Prostate gland (tissue), 2 donors: ENCODE measurements at regions not wholly inside any gene's neighbourhood (a gene's known extent, or its start where the extent isn't known, plus 50 kb on each side); places are given as distances from the start of the nearest gene placed in this dataset.

Experiments used
- DNase-seq: peaks from one replicate; pipeline ENCODE4 v3.0.0-alpha.2; 2019; ENCODE audit warnings: low spot score
- H3K27ac ChIP-seq, 2 donors: fragments of 200-600 bp; sonication (generic); 2 replicates each; pipeline ENCODE4 v1.5.1; 2017 to 2019
- H3K27me3 ChIP-seq: fragments of 200-600 bp; sonication (generic); replicated peaks from 2 replicates; pipeline ENCODE4 v1.5.1; 2019; ENCODE audit not compliant: insufficient read depth
- H3K36me3 ChIP-seq, 2 donors: fragments of 200-600 bp; sonication (generic); 1 replicate in 1 of 2; 2 replicates in 1 of 2; pipeline versions ENCODE4 v1.5.1 to v1.8.1; 2017 to 2019
- H3K4me1 ChIP-seq: fragments of 200-600 bp; sonication (generic); replicated peaks from 2 replicates; pipeline ENCODE4 v1.5.1; 2019
- H3K4me3 ChIP-seq, 2 donors: fragments of 200-600 bp; sonication (generic); 2 replicates each; pipeline ENCODE4 v1.5.1; 2017 to 2019
- H3K9me3 ChIP-seq: fragments of 200-600 bp; sonication (generic); 2 replicates; pipeline ENCODE4 v1.5.1; 2017
- POLR2A ChIP-seq: fragments of 450-650 bp; IDR thresholded peaks from one replicate; pipeline ENCODE4 v1.6.1; 2016; ENCODE audit warnings: antibody characterized with exemption, mild to moderate bottlenecking
- POLR2AphosphoS5 ChIP-seq: sonication (generic); formaldehyde crosslinking; IDR thresholded peaks from one replicate; pipeline ENCODE4 v1.6.1; 2017; ENCODE audit warnings: antibody characterized with exemption
- WGBS: methylation state at CpG from one replicate; pipeline ENCODE4 v1.1.5; 2018; 5-methylcytosine and 5-hydroxymethylcytosine counted together
- intact Hi-C: fragments of 100-400 bp; cut with DNase I; formaldehyde crosslinking; loops from one replicate; pipeline ENCODE4 v1.14.2; 2022
- TF ChIP-seq, protein P1 (sequence below), 4 experiments: fragments of 200-600 bp in 2 of 4; fragments of 450-650 bp in 2 of 4; sonication (generic) in 2 of 4; IDR thresholded peaks; 1 replicate in 3 of 4; 2 replicates in 1 of 4; pipeline ENCODE4 v1.5.1; 2016 to 2019; ENCODE audit warnings: antibody characterized with exemption in 4 of 4, mild to moderate bottlenecking in 2 of 4, moderate library complexity in 2 of 4

GRCh38 chr18:28802546-28802945 lies 625.6 kb upstream of the CDH2 start:
- Histone ChIP-seq H3K9me3 (no peaks in the 10 kb centered on the region), H3K4me1 (no peaks in the 10 kb centered on the region), H3K27me3 (no peaks in the 10 kb centered on the region), H3K4me3 (no peak overlapping the region), H3K36me3 (no peaks in the 10 kb centered on the region), H3K27ac (no peak overlapping the region)
- no peak for DNase-seq
- TF ChIP-seq, protein P1, sequence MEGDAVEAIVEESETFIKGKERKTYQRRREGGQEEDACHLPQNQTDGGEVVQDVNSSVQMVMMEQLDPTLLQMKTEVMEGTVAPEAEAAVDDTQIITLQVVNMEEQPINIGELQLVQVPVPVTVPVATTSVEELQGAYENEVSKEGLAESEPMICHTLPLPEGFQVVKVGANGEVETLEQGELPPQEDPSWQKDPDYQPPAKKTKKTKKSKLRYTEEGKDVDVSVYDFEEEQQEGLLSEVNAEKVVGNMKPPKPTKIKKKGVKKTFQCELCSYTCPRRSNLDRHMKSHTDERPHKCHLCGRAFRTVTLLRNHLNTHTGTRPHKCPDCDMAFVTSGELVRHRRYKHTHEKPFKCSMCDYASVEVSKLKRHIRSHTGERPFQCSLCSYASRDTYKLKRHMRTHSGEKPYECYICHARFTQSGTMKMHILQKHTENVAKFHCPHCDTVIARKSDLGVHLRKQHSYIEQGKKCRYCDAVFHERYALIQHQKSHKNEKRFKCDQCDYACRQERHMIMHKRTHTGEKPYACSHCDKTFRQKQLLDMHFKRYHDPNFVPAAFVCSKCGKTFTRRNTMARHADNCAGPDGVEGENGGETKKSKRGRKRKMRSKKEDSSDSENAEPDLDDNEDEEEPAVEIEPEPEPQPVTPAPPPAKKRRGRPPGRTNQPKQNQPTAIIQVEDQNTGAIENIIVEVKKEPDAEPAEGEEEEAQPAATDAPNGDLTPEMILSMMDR (IDR thresholded peaks at IDR 0.05) = no peak
- intact Hi-C loops = no loop called here
- 55% methylated on average over 4 of the region's 4 CpGs for WGBS

- TF ChIP-seq POLR2AphosphoS5 = no peak
- TF ChIP-seq POLR2A = no peak
- TF ChIP-seq, protein P1 (IDR thresholded peaks at IDR 0.05) = no peak
- H3K9me3 ChIP-seq = no peaks in the 10 kb centered on the region
- H3K27ac ChIP-seq = no peak overlapping the region
- no peaks in the 10 kb centered on the region for H3K36me3 ChIP-seq
- H3K4me3 ChIP-seq = no peak overlapping the region
- no peaks in the 10 kb centered on the region for H3K4me1 ChIP-seq
- H3K27me3 ChIP-seq = no peaks in the 10 kb centered on the region
- 95% methylated on average over 5 of the region's 5 CpGs for WGBS
- intact Hi-C loops = no loop called here
- DNase-seq = no peak
Observed at GRCh38 chr18:28801876-28802275, 624.9 kb upstream of the CDH2 start.

DNA sequence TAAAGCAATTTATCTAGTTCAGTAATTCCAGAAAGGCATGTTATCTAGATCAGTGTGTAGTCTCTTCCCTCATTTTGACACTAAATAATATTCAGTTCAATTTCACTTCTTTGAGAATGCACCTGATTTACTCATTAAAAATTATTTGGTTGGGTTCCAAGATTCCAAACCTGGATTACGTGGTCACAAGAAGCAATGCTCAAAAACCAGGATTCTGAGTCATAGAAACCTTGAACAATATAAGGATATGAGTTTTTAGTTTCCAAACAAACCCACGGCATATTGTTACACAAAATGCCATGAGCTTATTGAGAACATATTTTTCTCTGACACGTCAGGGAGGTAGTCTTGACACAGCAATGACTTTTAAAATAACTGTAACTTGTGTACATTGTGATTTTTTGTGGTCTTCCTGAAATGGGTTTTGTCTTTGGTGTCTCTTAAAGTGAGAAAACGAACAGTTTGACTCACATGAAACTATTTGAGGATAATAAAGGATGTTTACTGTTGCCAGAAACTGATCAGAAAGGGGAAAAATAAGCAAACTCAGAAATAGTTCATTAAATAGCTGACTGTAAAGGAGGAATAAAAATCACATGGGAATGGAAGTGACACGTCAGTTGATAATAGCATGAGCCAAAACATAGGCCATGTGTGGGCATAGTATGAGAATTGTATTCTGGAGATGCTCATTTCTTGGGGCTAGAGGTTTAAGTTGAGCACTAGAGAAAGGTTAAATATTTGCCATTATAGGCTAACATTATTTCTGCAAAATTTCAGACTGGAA lies 617.7 kb upstream of the CDH2 start:
- Histone ChIP-seq H3K4me1 (no peaks in the 10 kb centered on the region), H3K36me3 (no peaks in the 10 kb centered on the region), H3K27me3 (no peaks in the 10 kb centered on the region), H3K27ac (no peak overlapping the region), H3K9me3 (no peaks in the 10 kb centered on the region), H3K4me3 (no peak overlapping the region)
- TF ChIP-seq POLR2A = no peak
- intact Hi-C loops = loop anchor here (10.0 kb wide), 1 partner anchor 80 kb away; no protein-coding TSS in a partner anchor
- WGBS = 56% methylated on average over 5 of the region's 5 CpGs
- no peak for DNase-seq

DNA sequence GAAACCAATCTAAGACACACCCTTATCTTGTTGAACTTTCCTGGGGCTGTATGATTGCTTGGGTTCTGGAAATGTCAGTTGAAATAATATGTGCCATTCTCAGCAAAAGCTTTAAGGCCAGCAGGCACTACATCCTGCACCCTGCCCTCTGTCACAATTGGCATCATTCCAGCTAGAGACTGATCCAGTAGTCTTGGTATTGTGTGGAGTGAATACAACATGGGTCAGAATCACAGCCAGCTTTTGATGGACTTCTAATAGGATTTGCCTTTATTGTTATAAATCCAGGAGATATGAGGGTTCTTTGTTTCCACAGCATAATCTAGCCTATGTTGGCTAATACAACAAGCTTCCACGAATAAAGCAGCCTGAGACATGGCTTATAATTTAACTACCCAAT lies 617.0 kb upstream of the CDH2 start:
- H3K27me3 ChIP-seq = no peaks in the 10 kb centered on the region
- no peak overlapping the region for H3K27ac ChIP-seq
- H3K4me3 ChIP-seq = no peak overlapping the region
- WGBS = 63% methylated on average over 1 of the region's 1 CpG
- intact Hi-C loops = loop anchor here (10.0 kb wide), 1 partner anchor 79 kb away; no protein-coding TSS in a partner anchor
- no peak for TF ChIP-seq POLR2AphosphoS5
- TF ChIP-seq, protein P1 (IDR thresholded peaks at IDR 0.05) = no peak
- no peak for TF ChIP-seq POLR2A
- DNase-seq = no peak
- no peaks in the 10 kb centered on the region for H3K9me3 ChIP-seq
- no peaks in the 10 kb centered on the region for H3K4me1 ChIP-seq
- H3K36me3 ChIP-seq = no peaks in the 10 kb centered on the region

GRCh38 chr18:28792404-28793086 lies 615.6 kb upstream of the CDH2 start:
- no peaks in the 10 kb centered on the region for H3K27me3 ChIP-seq
- no peaks in the 10 kb centered on the region for H3K4me1 ChIP-seq
- H3K4me3 ChIP-seq = no peak overlapping the region
- 44% methylated on average over 4 of the region's 4 CpGs for WGBS
- H3K9me3 ChIP-seq = no peaks in the 10 kb centered on the region
- DNase-seq = no peak
- H3K27ac ChIP-seq = no peak overlapping the region
- intact Hi-C loops = loop anchor here (10.0 kb wide), 1 partner anchor 78 kb away; no protein-coding TSS in a partner anchor
- no peak for TF ChIP-seq POLR2A
- H3K36me3 ChIP-seq = no peaks in the 10 kb centered on the region
